NCI-H1105 treated with DMSO at 0.1 percent for 48 hours (cell line): ENCODE measurements at regions not wholly inside any gene's neighbourhood (a gene's known extent, or its start where the extent isn't known, plus 50 kb on each side); places are given as distances from the start of the nearest gene placed in this dataset.

Experiments
- DNase-seq: peaks from one replicate; lab custom pipeline; 2025; lab: John Stamatoyannopoulos, UW

GRCh38 chr3:177599326-177599725, 402.0 kb upstream of the TBL1XR1 start:
- no peak for DNase-seq

DNA sequence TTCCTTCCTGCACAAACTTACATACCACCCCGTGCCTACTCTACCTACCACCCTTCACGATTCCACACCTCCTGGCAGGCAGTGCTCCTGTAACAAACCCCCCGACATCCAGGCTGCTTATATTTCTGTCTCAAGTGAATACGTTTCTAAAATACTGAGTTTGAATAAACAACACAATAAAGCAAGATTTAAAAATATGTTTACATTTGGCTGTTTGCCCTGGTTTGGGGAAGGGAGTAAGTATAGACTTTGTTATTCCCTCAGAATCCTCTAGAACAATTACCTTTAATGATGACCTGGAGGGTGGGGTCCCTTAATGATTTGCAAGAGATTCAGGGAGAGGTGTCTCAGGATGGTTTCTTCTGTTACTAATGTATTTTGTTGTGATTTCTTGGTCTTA, 402.6 kb upstream of the TBL1XR1 start:
- DNase-seq: no peak

DNA sequence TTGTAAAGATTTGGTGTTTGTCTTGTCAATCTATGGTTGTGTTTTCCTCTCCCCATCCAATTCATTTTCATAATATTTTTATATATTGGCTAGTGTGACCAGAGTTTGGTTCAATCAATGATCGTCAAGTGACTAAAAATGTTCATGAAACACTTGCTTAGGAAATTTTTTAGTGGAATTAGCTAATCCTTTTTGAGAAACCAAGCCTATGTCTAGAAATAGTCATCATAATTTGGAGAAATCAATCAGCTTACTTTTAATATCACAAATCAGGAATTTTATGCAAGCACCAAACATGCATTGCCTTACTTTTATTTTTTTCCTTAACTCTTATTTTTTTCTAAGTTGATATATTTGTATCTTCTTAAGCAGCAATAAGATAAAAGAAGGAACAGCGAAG, 403.1 kb upstream of the TBL1XR1 start:
- no peak for DNase-seq

GRCh38 chr3:177601152-177601551, 403.9 kb upstream of the TBL1XR1 start:
- no peak for DNase-seq

DNA sequence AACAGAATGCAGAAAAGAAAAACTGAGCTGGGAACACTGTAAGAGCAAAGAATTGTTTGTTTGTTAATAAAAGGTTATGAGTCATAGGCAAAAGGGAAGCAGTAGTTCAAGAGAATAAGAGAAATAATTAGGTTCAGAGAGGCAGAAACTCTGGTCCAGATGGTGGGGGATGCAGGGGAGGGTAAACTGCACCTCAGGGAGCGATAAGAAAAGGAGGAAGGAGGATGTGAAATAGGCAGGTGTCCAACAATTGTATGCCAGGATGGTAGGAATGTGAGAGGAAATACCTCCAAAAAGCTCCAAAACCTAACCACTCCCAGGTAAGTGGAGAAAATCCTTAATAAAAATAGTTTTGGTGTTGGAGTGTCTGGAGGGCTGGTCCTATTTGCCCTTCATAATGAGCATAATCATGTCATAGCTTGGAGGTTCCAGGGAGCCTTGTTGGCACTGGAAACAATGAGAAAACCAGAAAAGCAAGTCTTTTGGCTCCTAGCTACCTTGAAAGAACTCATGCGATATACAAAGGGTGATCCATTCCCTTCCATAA, 405.4 kb upstream of the TBL1XR1 start:
- DNase-seq: peak; percentile 35

GRCh38 chr3:177603148-177603603, 405.9 kb upstream of the TBL1XR1 start:
- no peak for DNase-seq

DNA sequence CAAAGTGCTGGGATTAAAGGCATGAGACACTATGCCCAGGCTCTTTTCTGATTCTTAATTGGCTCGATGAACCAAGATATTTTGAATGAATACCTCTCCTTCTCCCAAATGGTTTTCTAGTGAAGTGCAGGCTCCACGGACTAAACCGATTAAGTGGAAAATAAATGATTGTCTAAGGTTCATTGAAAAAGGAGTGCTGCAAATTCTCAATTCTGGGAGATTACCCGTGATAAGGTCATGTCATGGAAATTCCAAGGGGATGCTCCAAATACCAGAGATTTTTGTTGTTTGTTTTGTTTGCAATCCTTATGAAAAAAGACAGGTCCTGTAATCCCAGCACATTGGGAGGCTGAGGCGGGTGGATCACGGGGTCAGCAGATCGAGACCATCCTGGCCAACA, 406.9 kb upstream of the TBL1XR1 start:
- no peak for DNase-seq

DNA sequence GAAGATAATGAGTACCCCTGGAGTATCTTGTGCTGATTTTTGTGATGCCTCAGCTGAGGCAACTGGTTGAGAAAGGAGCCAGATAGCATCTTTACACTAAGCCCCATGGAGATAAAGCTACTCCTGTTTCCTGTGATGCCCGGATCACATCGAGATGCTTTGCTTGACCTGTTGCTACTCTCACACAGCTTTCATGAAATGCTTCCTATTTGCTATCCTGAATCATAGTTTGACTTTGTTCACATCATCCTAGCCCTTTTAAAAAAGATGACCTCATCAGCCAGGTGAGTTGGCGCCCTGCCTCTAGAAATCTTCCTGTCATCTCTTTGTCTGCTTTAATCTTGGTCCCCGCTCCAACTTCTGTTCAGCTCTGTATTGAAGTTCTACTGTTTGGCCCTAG, 409.6 kb upstream of the TBL1XR1 start:
- no peak for DNase-seq

GRCh38 chr3:177607589-177607988, 410.3 kb upstream of the TBL1XR1 start:
- DNase-seq: no peak

GRCh38 chr3:177608443-177608842, 411.2 kb upstream of the TBL1XR1 start:
- DNase-seq: no peak

- no peak for DNase-seq
Observed at GRCh38 chr3:177609613-177610012, 412.3 kb upstream of the TBL1XR1 start.

- no peak for DNase-seq
Observed at GRCh38 chr3:177610262-177610661, 413.0 kb upstream of the TBL1XR1 start.

DNA sequence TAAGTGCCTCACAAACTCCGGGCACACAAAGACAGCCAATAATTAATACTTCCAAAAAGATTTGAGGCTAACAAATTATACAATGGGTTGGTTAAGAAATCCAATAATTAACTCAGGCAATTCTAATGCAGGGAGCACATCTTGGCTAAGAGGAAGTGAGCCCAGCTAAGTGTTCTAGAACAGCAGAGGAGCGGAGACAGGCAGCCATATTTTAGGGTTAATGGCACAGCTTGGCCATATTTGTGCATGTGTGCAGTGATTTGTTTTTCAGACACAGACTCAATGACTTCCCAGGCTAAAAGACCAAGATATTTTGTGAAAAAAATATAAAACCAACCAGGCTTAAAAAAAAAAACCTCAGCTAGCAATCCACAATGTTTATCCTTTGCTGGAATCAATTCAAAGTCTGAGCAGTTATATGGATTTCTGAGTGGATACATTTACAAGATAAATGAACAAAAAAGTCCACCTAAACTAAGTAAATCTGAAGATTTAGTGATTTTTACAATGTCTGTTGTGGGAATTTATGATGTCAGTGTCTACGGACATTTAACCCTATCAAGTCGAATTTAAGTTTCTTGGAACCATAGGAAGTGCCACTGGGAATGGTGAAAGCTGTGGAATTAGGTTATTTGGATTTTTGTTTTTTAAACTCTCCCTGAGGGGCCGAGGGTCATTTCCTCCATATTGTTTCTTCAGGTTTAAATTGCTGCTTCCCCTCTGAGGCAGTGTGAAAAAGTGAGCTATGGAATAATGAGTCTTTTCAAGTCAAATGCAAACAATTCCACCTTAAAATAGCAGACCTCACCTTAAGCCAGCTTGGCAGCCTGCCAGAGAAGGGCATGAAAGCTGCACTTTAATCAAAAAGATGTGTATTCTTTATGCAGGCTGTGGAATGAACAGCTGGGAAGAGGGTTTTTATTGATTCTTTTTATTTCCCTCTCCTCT, 413.7 kb upstream of the TBL1XR1 start:
- DNase-seq: peak; percentile 97

DNA sequence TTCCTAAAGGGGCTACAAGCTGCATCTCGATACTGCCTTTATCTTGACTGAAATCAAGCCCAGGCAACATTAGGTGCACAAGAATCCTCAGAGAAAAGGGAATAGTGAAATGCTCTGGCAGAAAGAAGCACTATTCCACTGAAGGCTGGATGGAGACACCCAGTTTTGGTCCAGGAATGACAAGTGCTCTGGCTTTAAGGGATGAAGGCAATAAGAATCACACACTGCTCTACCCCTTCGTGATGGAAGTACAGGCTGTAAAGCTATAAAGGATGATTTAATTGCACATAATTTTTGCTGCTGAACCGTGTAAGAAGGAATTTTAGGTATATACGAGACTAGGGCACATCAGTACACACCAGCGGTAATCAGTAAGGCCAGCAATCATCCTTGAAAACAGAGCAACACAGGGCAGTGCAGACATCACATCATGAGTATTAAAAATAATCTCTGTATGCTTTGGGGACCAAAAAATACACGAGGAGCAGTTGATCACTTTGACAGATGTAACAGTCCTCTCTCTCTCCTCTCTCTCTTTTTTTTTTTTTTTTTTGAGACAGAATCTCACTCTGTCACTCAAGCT, 414.6 kb upstream of the TBL1XR1 start:
- no peak for DNase-seq

GRCh38 chr3:177613901-177614300, 416.6 kb upstream of the TBL1XR1 start:
- no peak for DNase-seq

DNA sequence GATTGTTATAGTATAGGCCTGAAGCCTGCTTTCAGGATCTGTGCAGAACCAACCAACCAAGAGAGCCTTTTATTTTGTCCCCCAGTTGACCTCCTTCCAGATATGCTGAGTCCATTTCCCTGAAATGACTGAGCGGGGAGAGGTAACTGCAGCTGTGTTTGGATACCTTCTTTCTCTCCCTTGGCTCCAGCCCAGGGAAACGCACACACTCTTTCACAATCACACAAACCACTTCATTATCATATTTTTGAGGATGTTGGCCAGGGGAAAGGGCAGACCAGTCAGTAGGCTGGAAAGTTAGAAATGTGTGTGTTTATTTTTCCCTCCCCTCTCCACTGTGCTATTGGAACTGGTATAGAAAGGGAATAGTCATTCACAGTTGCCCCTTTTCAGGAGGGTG, 417.7 kb upstream of the TBL1XR1 start:
- peak; percentile 91 for DNase-seq

DNA sequence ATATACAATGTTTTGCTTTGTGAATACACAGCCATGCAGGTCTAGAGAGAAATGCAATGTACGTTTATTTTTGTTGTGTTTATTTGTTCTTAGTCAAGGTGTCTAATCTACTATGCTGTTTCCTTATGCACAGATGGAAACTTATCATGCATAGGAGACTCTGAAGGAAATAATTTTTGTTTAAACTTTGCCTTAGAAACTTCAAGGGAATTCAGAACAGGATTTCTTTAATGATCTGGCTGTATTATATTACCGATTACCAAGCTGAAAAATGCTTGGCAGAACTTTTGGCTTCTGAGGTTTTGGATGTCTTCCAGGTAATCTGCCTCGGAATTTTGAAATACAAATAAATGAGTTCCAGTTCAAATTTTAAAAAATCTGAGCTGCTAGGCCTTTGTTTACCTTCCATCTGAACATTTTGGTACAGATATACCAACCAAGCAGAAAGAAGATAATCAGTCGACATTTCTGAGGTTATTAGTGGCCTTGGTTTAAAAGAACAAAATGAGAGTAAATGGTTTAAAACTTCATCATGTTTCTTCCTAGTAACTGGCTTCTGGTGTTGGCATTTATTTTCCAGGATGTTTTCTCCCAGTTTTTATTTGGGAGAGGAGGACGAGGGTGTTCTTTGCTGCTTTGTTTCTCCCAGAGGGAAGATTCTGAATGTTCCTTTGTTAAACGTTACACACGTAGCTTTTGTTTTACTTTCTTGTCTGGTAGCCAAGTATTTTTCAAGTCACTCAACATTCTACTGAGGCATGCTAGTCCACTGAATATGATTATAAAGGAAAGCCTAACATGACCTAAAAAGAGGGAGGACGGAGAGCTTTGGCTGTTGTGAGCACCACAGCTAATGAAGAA, 421.8 kb upstream of the TBL1XR1 start:
- DNase-seq: peak; percentile 36

GRCh38 chr3:177620073-177620472, 422.8 kb upstream of the TBL1XR1 start:
- no peak for DNase-seq

GRCh38 chr3:177622520-177622919, 425.2 kb upstream of the TBL1XR1 start:
- DNase-seq: no peak

DNA sequence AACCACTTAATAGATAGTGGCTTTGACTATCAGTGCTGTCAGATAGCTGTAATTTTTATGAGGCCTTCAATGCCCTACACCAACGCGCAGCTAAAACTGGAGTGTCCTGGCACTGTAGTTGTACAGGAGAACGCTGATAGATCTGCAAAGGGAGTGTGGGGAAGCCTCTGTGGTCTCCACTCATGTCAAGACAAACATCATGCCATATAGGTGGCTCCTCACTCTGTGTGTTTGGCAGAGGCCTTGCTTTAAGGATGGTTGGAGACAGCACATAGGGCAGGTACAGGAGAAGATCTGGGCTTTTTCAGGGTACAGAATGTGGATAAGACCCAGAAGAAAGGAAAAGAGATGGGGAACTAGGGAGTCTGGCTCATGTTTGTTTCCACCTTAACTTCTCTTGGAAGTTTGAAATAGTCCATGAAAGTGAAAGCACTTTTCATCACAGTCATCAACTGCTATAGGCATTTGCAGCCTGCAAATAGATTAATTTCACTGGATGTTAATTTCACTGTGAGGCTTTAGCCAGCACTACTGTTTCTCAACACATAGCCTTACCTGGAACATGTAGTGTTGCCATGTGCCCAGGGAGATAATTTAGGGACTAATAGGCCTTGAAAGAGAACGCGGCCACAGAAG, 425.8 kb upstream of the TBL1XR1 start:
- no peak for DNase-seq
